ENCODE measurements at regions not wholly inside any gene's neighbourhood (a gene's known extent, or its start where the extent isn't known, plus 50 kb on each side); places are given as distances from the start of the nearest gene placed in this dataset.
A peak's percentile ranks its signal among the peaks of the same experiment; 100 is the strongest.

DNA sequence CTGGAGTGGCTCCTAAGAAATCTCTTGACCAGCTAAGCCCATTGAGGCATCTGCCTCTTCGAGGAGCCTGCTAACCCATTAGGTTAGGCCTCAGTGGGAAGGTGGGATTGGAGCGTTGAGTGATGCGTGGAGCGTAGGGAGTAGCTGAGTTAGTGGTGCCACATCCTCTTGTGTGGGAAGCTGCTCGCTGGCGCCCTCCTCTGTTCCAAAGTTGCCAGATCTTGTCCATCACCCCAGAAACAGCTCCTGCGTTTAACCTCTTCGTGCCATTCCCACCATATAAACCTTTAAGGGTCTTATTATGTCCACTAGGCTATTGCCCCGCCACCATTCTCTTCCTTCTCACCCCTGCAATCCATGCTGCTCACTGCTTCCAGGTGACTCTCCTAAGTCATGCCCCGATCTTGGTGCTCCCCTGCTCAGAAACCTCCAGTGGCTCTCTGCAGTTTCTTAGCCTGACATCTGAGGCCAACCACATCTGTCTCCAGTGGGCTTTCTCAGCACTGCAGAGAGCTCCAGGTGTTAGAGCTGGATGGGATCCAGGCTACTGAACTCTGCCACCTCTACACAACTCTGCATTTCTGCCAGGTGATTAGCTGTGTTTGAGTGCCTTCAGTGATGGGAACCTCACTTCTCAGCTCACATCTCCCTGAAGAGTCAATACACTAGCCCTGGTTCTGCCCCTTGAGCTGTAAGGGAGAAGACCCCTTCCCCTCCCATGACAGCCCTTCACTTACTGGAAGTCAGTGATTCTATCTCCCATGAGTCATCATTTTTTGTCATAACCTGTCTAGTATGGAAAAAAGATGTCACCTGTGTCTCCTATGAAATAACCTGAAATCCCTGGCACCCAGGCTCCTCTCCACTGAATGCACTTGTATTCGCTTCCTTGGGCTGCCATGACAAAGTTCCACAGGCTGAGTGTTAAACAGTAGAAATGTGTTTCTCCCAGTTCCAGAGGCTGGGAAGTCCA, 65.0 kb upstream of the FGFR2 start:
- no peak for DNase-seq (ENCODE audit: low read depth in 4 of 6, low spot score in 6 of 6)
- Histone ChIP-seq H3K4me1 (ENCODE audit: control insufficient read depth, insufficient read depth, low read length) (peaks cover 6% of the 10 kb centered on the region), H3K9me3 (ENCODE audit: control insufficient read depth, insufficient read depth, low read length) (no peaks in the 10 kb centered on the region), H3K27me3 (ENCODE audit: control insufficient read depth, insufficient read depth, low read length) (no peaks in the 10 kb centered on the region), H3K36me3 (ENCODE audit: control insufficient read depth, insufficient read depth, low read length) (no peaks in the 10 kb centered on the region), H3K27ac (ENCODE audit: low read depth, low read length) (no peak overlapping the region), H3K4me3 (ENCODE audit: low read depth, low read length) (no peak overlapping the region)
- 57% methylated on average over 7 of the region's 11 CpGs for WGBS (ENCODE audit: insufficient coverage)

GRCh38 chr10:121662531-121662930, 64.3 kb upstream of the FGFR2 start:
- Histone ChIP-seq H3K4me3 (ENCODE audit: low read depth, low read length) (no peak overlapping the region), H3K27me3 (ENCODE audit: control insufficient read depth, insufficient read depth, low read length) (no peaks in the 10 kb centered on the region), H3K27ac (ENCODE audit: low read depth, low read length) (no peak overlapping the region), H3K9me3 (ENCODE audit: control insufficient read depth, insufficient read depth, low read length) (no peaks in the 10 kb centered on the region), H3K36me3 (ENCODE audit: control insufficient read depth, insufficient read depth, low read length) (no peaks in the 10 kb centered on the region), H3K4me1 (ENCODE audit: control insufficient read depth, insufficient read depth, low read length) (peaks cover 2% of the 10 kb centered on the region)
- 88% methylated on average over 13 of the region's 13 CpGs for WGBS (ENCODE audit: insufficient coverage)
- no peak for DNase-seq (ENCODE audit: low read depth in 4 of 6, low spot score in 6 of 6)

DNA sequence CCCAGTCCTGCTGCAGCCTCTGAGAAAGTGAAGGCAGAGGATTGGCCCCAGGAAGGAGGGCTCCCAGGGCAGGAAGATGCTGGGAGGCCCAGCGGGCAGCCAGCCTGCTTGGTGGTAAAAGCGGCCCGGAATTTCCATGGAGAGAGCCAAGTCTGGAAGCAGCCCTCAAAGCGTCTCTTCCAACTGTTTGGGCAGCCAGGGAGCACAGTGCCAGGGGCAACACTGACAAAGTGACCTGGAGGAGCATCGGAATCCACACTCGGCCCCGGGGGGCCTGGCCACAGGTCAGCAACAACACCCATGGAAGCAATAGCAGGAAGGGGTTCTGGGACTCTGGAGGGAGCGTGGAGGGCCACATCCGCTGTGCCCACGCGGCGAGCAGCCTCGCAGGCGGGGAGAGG, 63.2 kb upstream of the FGFR2 start:
- Histone ChIP-seq H3K4me1 (ENCODE audit: control insufficient read depth, insufficient read depth, low read length) (no peaks in the 10 kb centered on the region), H3K27ac (ENCODE audit: low read depth, low read length) (no peak overlapping the region), H3K9me3 (ENCODE audit: control insufficient read depth, insufficient read depth, low read length) (no peaks in the 10 kb centered on the region), H3K4me3 (ENCODE audit: low read depth, low read length) (no peak overlapping the region), H3K27me3 (ENCODE audit: control insufficient read depth, insufficient read depth, low read length) (no peaks in the 10 kb centered on the region), H3K36me3 (ENCODE audit: control insufficient read depth, insufficient read depth, low read length) (no peaks in the 10 kb centered on the region)
- 89% methylated on average over 14 of the region's 14 CpGs for WGBS (ENCODE audit: insufficient coverage)
- DNase-seq (ENCODE audit: low read depth in 4 of 6, low spot score in 6 of 6): no peak

DNA sequence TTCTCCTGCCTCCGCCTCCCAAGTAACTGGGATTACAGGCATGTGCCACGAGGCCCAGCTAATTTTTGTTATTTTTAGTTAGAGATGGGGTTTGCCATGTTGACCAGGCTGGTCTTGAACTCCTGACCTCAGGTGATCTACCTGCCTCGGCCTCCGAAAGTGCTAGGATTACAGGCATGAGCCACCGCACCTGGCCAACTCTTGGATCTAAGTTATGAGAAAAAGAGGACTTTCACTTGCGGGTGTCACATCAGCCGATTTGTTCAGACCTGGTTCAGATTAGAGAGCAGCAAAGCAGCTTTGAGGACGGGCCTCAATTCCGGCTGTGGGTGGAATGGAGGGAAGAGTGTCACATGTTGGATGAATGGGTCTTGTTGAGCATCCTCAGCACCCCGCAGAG, 61.0 kb upstream of the FGFR2 start:
- no peak overlapping the region for H3K4me3 ChIP-seq (ENCODE audit: low read depth, low read length)
- H3K9me3 ChIP-seq (ENCODE audit: control insufficient read depth, insufficient read depth, low read length): no peaks in the 10 kb centered on the region
- 92% methylated on average over 9 of the region's 10 CpGs for WGBS (ENCODE audit: insufficient coverage)
- H3K27ac ChIP-seq (ENCODE audit: low read depth, low read length): no peak overlapping the region
- H3K36me3 ChIP-seq (ENCODE audit: control insufficient read depth, insufficient read depth, low read length): no peaks in the 10 kb centered on the region
- DNase-seq (ENCODE audit: low read depth in 4 of 6, low spot score in 6 of 6): no peak
- no peaks in the 10 kb centered on the region for H3K27me3 ChIP-seq (ENCODE audit: control insufficient read depth, insufficient read depth, low read length)
- H3K4me1 ChIP-seq (ENCODE audit: control insufficient read depth, insufficient read depth, low read length): peaks cover 6% of the 10 kb centered on the region

DNA sequence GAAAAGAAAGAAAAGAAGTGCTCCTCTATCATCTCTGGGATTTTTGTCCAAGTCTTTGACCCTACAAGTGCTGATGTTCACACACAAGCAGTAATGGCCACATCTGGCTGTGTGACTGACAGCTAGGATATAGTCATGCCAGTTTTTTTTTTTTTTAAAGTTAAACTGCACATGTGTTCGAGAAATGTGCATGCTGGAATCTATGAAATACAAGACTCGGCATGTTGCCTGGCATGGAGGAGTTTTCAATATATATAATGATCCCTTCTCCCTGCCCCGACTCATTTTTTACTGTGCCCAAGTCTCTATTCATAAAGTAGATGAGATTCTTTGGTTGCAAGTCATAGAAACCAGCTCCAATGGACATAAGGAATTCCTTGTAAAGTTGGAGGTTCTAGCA, 60.4 kb upstream of the FGFR2 start:
- DNase-seq (ENCODE audit: low read depth in 4 of 6, low spot score in 6 of 6): no peak
- no CpG with 5 or more reads among the region's 3 CpGs for WGBS (ENCODE audit: insufficient coverage)
- no peaks in the 10 kb centered on the region for H3K27me3 ChIP-seq (ENCODE audit: control insufficient read depth, insufficient read depth, low read length)
- H3K4me3 ChIP-seq (ENCODE audit: low read depth, low read length): no peak overlapping the region
- H3K27ac ChIP-seq (ENCODE audit: low read depth, low read length): no peak overlapping the region
- no peaks in the 10 kb centered on the region for H3K9me3 ChIP-seq (ENCODE audit: control insufficient read depth, insufficient read depth, low read length)
- H3K36me3 ChIP-seq (ENCODE audit: control insufficient read depth, insufficient read depth, low read length): no peaks in the 10 kb centered on the region
- H3K4me1 ChIP-seq (ENCODE audit: control insufficient read depth, insufficient read depth, low read length): peaks cover 6% of the 10 kb centered on the region

GRCh38 chr10:121658111-121658510, 59.9 kb upstream of the FGFR2 start:
- Histone ChIP-seq H3K4me3 (ENCODE audit: low read depth, low read length) (no peak overlapping the region), H3K36me3 (ENCODE audit: control insufficient read depth, insufficient read depth, low read length) (no peaks in the 10 kb centered on the region), H3K27ac (ENCODE audit: low read depth, low read length) (no peak overlapping the region), H3K27me3 (ENCODE audit: control insufficient read depth, insufficient read depth, low read length) (no peaks in the 10 kb centered on the region), H3K4me1 (ENCODE audit: control insufficient read depth, insufficient read depth, low read length) (peaks cover 6% of the 10 kb centered on the region), H3K9me3 (ENCODE audit: control insufficient read depth, insufficient read depth, low read length) (no peaks in the 10 kb centered on the region)
- WGBS (ENCODE audit: insufficient coverage): no CpG with 5 or more reads among the region's 5 CpGs
- no peak for DNase-seq (ENCODE audit: low read depth in 4 of 6, low spot score in 6 of 6)

DNA sequence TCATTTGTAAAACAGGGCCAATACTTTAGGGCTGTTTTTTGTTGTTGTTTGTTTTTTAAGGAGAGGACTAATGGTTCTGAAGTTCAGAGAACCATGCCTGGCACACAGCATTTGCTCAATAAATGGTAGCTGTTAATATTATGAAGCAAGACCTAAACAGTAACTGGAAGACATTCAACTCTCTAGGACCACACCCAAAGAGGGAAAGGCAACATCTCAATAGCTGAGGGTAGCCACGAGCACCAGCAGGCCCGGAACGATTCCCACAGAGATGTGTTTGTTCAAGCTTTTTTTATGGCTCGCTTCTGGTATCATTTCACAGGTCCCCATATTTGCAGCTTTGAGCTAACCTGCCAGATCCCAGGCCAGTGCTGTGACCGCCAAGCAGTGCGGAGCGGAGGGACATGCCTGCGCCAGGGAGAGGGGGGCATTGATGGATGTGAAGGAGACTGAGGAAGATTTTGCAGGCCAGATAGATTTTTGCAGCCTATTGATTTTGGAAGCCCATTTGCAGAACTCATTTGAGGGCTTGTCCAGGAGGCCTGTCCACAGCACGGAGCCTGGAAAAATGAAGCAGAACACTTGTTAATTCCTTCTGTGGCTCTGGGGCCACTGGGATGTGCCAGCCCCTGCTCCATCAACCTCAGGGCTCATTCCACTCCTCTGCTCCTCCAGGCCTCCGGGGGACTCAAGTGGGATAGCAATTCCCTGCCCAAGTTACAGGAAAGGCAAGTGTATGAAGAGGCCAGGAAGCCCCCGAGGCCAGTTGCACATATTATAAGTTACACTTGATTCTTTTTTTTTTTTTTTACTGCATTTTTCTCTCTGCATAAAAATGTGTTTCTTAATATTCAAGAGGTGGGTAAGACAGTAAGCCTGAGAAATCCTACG, 57.3 kb upstream of the FGFR2 start:
- WGBS (ENCODE audit: insufficient coverage): 76% methylated on average over 9 of the region's 12 CpGs
- H3K4me1 ChIP-seq (ENCODE audit: control insufficient read depth, insufficient read depth, low read length): peaks cover 6% of the 10 kb centered on the region
- H3K27ac ChIP-seq (ENCODE audit: low read depth, low read length): no peak overlapping the region
- no peaks in the 10 kb centered on the region for H3K27me3 ChIP-seq (ENCODE audit: control insufficient read depth, insufficient read depth, low read length)
- H3K9me3 ChIP-seq (ENCODE audit: control insufficient read depth, insufficient read depth, low read length): no peaks in the 10 kb centered on the region
- no peak for DNase-seq (ENCODE audit: low read depth in 4 of 6, low spot score in 6 of 6)
- H3K4me3 ChIP-seq (ENCODE audit: low read depth, low read length): no peak overlapping the region
- no peaks in the 10 kb centered on the region for H3K36me3 ChIP-seq (ENCODE audit: control insufficient read depth, insufficient read depth, low read length)

DNA sequence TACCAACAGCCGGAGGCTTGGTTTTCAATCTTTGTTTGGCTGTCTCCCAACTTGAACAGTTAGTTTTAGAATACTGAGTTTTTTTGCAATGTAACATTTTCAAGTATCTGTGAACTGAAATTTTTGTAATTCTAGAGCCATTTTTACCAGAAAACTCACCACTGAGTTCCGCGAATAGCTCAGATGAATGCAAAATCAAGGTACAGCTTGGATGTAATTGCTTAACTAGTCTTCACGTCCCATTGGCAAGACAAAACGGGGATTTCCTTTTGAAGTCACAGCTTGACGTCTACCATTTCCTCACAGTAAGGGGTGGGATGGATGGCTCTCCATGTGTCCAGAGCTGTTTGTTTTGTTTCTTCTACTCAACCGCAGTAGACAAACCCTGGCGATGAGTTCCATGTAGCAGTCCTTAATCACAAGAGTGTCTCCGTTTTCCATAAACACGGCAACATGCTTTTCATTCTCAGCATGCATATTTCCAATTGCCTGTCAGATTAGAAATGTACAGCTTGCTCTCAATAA, 55.8 kb upstream of the FGFR2 start:
- Histone ChIP-seq H3K4me1 (ENCODE audit: control insufficient read depth, insufficient read depth, low read length) (peaks cover 6% of the 10 kb centered on the region), H3K27ac (ENCODE audit: low read depth, low read length) (no peak overlapping the region), H3K36me3 (ENCODE audit: control insufficient read depth, insufficient read depth, low read length) (no peaks in the 10 kb centered on the region), H3K4me3 (ENCODE audit: low read depth, low read length) (no peak overlapping the region), H3K27me3 (ENCODE audit: control insufficient read depth, insufficient read depth, low read length) (no peaks in the 10 kb centered on the region), H3K9me3 (ENCODE audit: control insufficient read depth, insufficient read depth, low read length) (no peaks in the 10 kb centered on the region)
- WGBS (ENCODE audit: insufficient coverage): 48% methylated on average over 6 of the region's 10 CpGs
- peak in 1 of 6 donors; percentile 87 for DNase-seq (ENCODE audit: low read depth in 4 of 6, low spot score in 6 of 6)

DNA sequence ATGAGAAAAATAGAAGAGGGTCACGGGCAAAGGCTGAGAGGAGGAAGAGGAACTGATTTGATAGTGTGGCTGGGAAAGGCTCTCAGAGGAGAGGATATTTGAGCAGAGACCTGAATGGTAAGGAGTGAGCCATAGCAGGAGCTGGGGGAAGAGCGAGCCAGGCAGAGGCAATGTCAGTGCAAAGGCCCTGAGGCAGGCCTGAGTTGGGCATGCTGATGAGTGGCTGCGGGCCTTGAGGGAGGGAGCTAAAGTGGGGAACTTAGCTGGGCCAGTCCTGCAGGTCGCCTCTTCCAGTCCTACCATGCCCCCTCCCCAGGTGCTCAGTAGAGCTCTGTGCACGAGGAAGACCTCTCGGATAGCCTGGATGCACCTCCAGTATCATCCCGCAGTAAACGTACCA, 55.4 kb upstream of the FGFR2 start:
- H3K9me3 ChIP-seq (ENCODE audit: control insufficient read depth, insufficient read depth, low read length): no peaks in the 10 kb centered on the region
- no peaks in the 10 kb centered on the region for H3K27me3 ChIP-seq (ENCODE audit: control insufficient read depth, insufficient read depth, low read length)
- WGBS (ENCODE audit: insufficient coverage): 98% methylated on average over 7 of the region's 8 CpGs
- no peak for DNase-seq (ENCODE audit: low read depth in 4 of 6, low spot score in 6 of 6)
- H3K4me3 ChIP-seq (ENCODE audit: low read depth, low read length): no peak overlapping the region
- H3K27ac ChIP-seq (ENCODE audit: low read depth, low read length): no peak overlapping the region
- H3K4me1 ChIP-seq (ENCODE audit: control insufficient read depth, insufficient read depth, low read length): peaks cover 6% of the 10 kb centered on the region
- H3K36me3 ChIP-seq (ENCODE audit: control insufficient read depth, insufficient read depth, low read length): no peaks in the 10 kb centered on the region
